ENCODE measurements at regions not wholly inside any gene's neighbourhood (a gene's known extent, or its start where the extent isn't known, plus 50 kb on each side); places are given as distances from the start of the nearest gene placed in this dataset.

DNA sequence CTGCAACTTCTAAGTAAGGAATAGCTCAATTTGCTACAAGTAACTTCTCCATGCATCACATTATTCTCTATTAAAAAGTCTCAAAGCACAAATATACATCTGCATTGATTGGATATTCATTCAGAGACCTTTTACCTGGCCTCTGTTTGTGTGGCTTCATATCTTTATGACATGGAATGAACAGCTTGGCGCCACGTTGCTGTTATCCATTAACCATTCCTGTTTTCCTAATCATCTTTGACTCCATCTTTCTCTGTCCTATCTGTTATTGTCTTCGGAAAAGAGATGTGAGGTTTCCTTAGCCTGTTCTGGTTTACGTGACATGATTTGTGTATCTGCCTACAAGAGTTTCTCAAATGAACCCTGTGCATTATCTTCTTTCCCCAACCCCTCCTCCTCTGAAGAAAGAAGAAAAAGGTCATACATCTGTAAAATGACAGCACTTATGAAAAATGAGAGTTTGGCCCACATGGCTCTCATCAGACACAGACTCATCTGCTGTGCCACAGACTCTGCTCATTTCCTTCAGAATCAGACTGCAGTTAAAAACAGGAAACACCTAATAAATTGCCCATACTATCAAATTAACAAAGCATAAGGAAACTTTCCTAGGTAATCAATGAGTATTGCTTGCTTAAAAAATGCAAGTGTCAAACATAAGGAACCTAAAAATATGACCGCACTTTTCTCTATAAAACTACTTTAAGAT is 347.6 kb upstream of the FAM241A start:
- H2AFZ ChIP-seq (ENCODE audit: low read depth, low read length): no peak overlapping the region
- H3K4me1 ChIP-seq (ENCODE audit: insufficient read depth, low read length): no peaks in the 10 kb centered on the region

GRCh38 chr4:111798840-111799239 is 346.4 kb upstream of the FAM241A start:
- no peak for DNase-seq
- H4K20me1 ChIP-seq (ENCODE audit: insufficient read depth, low read length): no peaks in the 10 kb centered on the region
- H3K4me2 ChIP-seq (ENCODE audit: insufficient read depth, low read length): no peak overlapping the region
- H3K4me1 ChIP-seq (ENCODE audit: insufficient read depth, low read length): no peaks in the 10 kb centered on the region
- H3K4me3 ChIP-seq (ENCODE audit: low read depth in 1 of 2, low read length in 2 of 2): no peak overlapping the region
- no peaks in the 10 kb centered on the region for H3K9me3 ChIP-seq (ENCODE audit: insufficient read depth, low read length, severe bottlenecking)
- no peak for ATAC-seq (ENCODE audit: insufficient read depth, low read depth)
- no peaks in the 10 kb centered on the region for H3K79me2 ChIP-seq (ENCODE audit: insufficient read depth, low read length)
- no peaks in the 10 kb centered on the region for H3K36me3 ChIP-seq (ENCODE audit: insufficient read depth, low read length)
- no peaks in the 10 kb centered on the region for H3K27me3 ChIP-seq (ENCODE audit: insufficient read depth, low read length, poor library complexity)
- H3K9ac ChIP-seq (ENCODE audit: low read depth, low read length): no peak overlapping the region
- TF ChIP-seq EZH2 (IDR thresholded peaks at IDR 0.05; ENCODE audit: borderline replicate concordance, low read depth, low read length, severe bottlenecking) (no peak), CTCF (IDR thresholded peaks at IDR 0.05; ENCODE audit: borderline replicate concordance, extremely low read depth, low read length, poor library complexity, severe bottlenecking) (no peak)
- H3K27ac ChIP-seq (ENCODE audit: low read length): no peak overlapping the region
- H2AFZ ChIP-seq (ENCODE audit: low read depth, low read length): no peak overlapping the region

More for the DNA sequence above, 347.6 kb upstream of the FAM241A start:
- Histone ChIP-seq H3K9me3 (ENCODE audit: insufficient read depth, low read length, severe bottlenecking) (no peaks in the 10 kb centered on the region), H3K4me3 (ENCODE audit: low read depth in 1 of 2, low read length in 2 of 2) (no peak overlapping the region), H3K27me3 (ENCODE audit: insufficient read depth, low read length, poor library complexity) (peaks cover 4% of the 10 kb centered on the region), H3K27ac (ENCODE audit: low read length) (no peak overlapping the region), H3K9ac (ENCODE audit: low read depth, low read length) (no peak overlapping the region), H3K79me2 (ENCODE audit: insufficient read depth, low read length) (no peaks in the 10 kb centered on the region), H3K4me2 (ENCODE audit: insufficient read depth, low read length) (no peak overlapping the region), H4K20me1 (ENCODE audit: insufficient read depth, low read length) (no peaks in the 10 kb centered on the region), H3K36me3 (ENCODE audit: insufficient read depth, low read length) (no peaks in the 10 kb centered on the region)
- no peak for ATAC-seq (ENCODE audit: insufficient read depth, low read depth)
- DNase-seq: no peak
- no peak for TF ChIP-seq CTCF (IDR thresholded peaks at IDR 0.05; ENCODE audit: borderline replicate concordance, extremely low read depth, low read length, poor library complexity, severe bottlenecking)
- no peak for TF ChIP-seq EZH2 (IDR thresholded peaks at IDR 0.05; ENCODE audit: borderline replicate concordance, low read depth, low read length, severe bottlenecking)

DNA sequence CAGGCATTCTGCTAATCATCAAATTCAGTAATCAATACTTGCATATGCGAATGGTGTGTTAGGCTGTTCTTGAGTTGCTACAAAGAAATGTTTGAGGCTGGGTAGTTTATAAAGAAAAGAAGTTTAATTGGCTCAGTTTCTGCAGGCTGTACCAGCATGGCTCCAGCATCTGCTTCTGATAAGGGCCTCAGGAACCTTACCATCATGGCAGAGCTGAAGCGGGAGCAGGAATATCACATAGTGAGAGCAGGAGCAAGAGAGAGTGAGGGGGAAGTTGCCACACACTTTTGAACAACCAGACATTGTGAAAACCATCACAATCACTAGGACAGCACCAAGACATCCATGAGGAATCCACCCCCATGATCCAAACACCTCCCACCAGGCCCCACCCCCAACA is 344.7 kb upstream of the FAM241A start:
- Histone ChIP-seq H3K9me3 (ENCODE audit: insufficient read depth, low read length, severe bottlenecking) (no peaks in the 10 kb centered on the region), H3K4me2 (ENCODE audit: insufficient read depth, low read length) (no peak overlapping the region), H4K20me1 (ENCODE audit: insufficient read depth, low read length) (no peaks in the 10 kb centered on the region), H2AFZ (ENCODE audit: low read depth, low read length) (no peak overlapping the region), H3K4me3 (ENCODE audit: low read depth in 1 of 2, low read length in 2 of 2) (no peak overlapping the region), H3K79me2 (ENCODE audit: insufficient read depth, low read length) (no peaks in the 10 kb centered on the region), H3K27me3 (ENCODE audit: insufficient read depth, low read length, poor library complexity) (no peaks in the 10 kb centered on the region), H3K27ac (ENCODE audit: low read length) (no peak overlapping the region), H3K9ac (ENCODE audit: low read depth, low read length) (no peak overlapping the region), H3K36me3 (ENCODE audit: insufficient read depth, low read length) (no peaks in the 10 kb centered on the region), H3K4me1 (ENCODE audit: insufficient read depth, low read length) (no peaks in the 10 kb centered on the region)
- ATAC-seq (ENCODE audit: insufficient read depth, low read depth) (no peak), DNase-seq (no peak)
- TF ChIP-seq EZH2 (IDR thresholded peaks at IDR 0.05; ENCODE audit: borderline replicate concordance, low read depth, low read length, severe bottlenecking) (no peak), CTCF (IDR thresholded peaks at IDR 0.05; ENCODE audit: borderline replicate concordance, extremely low read depth, low read length, poor library complexity, severe bottlenecking) (no peak)

All from DND-41 (cell line).